Ovary (tissue), 7 donors: ENCODE measurements at regions not wholly inside any gene's neighbourhood (a gene's known extent, or its start where the extent isn't known, plus 50 kb on each side); places are given as distances from the start of the nearest gene placed in this dataset.
"Not testable (repeated sequence)": the region's sequence is repeated elsewhere in the genome, so short reads cannot be mapped to it uniquely, and the experiment has no call there.

Experiments
- DNase-seq, 5 donors: peaks; one replicate each; pipeline ENCODE4 v3.0.0-alpha.2; 2019 to 2020
- H3K27ac ChIP-seq, 2 donors: fragments of 200-600 bp; one replicate each; pipeline versions ENCODE4 v1.5.1 to v1.8.0; 2019 to 2022
- H3K27me3 ChIP-seq: fragments of 200-600 bp; one replicate; pipeline ENCODE4 v1.8.0; 2022
- H3K36me3 ChIP-seq: fragments of 200-600 bp; sonication (generic); one replicate; pipeline ENCODE4 v1.5.1; 2019
- H3K4me1 ChIP-seq: one replicate; pipeline ENCODE4 v1.8.1; 2013; ENCODE audit warnings: mild to moderate bottlenecking, moderate library complexity; ENCODE audit not compliant: insufficient read depth
- H3K4me3 ChIP-seq: fragments of 200-600 bp; sonication (generic); one replicate; pipeline ENCODE4 v1.5.1; 2017
- H3K9me3 ChIP-seq, 2 donors: fragments of 200-600 bp in 1 of 2; sonication (generic) in 1 of 2; one replicate each; pipeline versions ENCODE4 v1.5.1 to v1.8.1; 2013 to 2019; ENCODE audit warnings: mild to moderate bottlenecking in 1 of 2, moderate library complexity in 1 of 2
- EP300 ChIP-seq: sonication (generic); formaldehyde crosslinking; IDR thresholded peaks from one replicate; pipeline ENCODE4 v1.6.1; 2017; ENCODE audit warnings: antibody characterized with exemption
- POLR2A ChIP-seq: fragments of 450-650 bp; IDR thresholded peaks from one replicate; pipeline ENCODE4 v1.6.1; 2017; ENCODE audit warnings: antibody characterized with exemption, mild to moderate bottlenecking, moderate library complexity
- WGBS, 3 donors: extraction: QIAGEN DNeasy Blood & Tissue Kit in 1 of 3; methylation state at CpG; one replicate each; pipeline versions ENCODE4 v1.1.5 to v1.1.7; 2013 to 2017; 5-methylcytosine and 5-hydroxymethylcytosine counted together
- intact Hi-C, 4 donors: fragments of 100-400 bp; cut with DNase I; formaldehyde crosslinking; loops; one replicate each; pipeline versions ENCODE4 v1.11.0 to v1.15.1; 2022 to 2023
- TF ChIP-seq, protein P1 (sequence below), 3 donors: fragments of 450-650 bp in 2 of 3; fragments of 200-600 bp in 1 of 3; IDR thresholded peaks; one replicate each; pipeline versions ENCODE4 v1.5.1 to v1.8.0; 2016 to 2022; ENCODE audit warnings: antibody characterized with exemption in 3 of 3, mild to moderate bottlenecking in 1 of 3
- donor health status: DM: no; HTN: no; CAD: no; lungs with moderate emphysema.
- donor health status: DM: no; HTN: no; CAD: no.
- donor health status: Bipolar disorder and iron deficiency.
- donor health status: DM: no; HTN: no; CAD: no.
- donor health status: DM: yes; HTN: yes; CAD: no.

DNA sequence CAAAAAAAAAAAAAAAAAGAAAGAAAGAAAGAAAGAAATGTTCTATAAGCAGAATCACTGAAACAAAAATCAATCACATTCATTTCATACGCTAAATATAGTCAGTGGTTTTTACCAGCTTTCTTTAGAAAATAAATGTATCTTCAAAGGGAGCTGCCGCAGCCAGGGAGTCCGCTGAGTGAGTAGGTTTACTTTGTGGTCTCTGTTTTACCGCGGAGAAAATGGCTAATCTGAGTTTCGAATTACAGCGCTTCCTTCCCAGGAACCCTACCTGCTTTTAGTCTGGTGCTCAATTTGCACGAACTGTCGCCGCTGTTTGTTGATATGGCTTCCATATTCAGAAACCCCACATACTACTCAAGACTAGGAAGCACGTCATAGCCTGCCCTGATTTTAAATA, 102.4 kb downstream of the TFAP2A start:
- H3K4me1 ChIP-seq: no peaks in the 10 kb centered on the region
- no peaks in the 10 kb centered on the region for H3K9me3 ChIP-seq
- H3K27me3 ChIP-seq: no peaks in the 10 kb centered on the region
- intact Hi-C loops: no loop called here
- TF ChIP-seq POLR2A: no peak
- TF ChIP-seq EP300: no peak
- TF ChIP-seq, protein P1, sequence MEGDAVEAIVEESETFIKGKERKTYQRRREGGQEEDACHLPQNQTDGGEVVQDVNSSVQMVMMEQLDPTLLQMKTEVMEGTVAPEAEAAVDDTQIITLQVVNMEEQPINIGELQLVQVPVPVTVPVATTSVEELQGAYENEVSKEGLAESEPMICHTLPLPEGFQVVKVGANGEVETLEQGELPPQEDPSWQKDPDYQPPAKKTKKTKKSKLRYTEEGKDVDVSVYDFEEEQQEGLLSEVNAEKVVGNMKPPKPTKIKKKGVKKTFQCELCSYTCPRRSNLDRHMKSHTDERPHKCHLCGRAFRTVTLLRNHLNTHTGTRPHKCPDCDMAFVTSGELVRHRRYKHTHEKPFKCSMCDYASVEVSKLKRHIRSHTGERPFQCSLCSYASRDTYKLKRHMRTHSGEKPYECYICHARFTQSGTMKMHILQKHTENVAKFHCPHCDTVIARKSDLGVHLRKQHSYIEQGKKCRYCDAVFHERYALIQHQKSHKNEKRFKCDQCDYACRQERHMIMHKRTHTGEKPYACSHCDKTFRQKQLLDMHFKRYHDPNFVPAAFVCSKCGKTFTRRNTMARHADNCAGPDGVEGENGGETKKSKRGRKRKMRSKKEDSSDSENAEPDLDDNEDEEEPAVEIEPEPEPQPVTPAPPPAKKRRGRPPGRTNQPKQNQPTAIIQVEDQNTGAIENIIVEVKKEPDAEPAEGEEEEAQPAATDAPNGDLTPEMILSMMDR (IDR thresholded peaks at IDR 0.05): no peak
- no peak overlapping the region for H3K4me3 ChIP-seq
- no peak for DNase-seq
- H3K27ac ChIP-seq: no peak overlapping the region
- no peaks in the 10 kb centered on the region for H3K36me3 ChIP-seq
- WGBS, 3 donors: 70 to 80% (median 73%) methylated on average over 11 of the region's 11 CpGs

DNA sequence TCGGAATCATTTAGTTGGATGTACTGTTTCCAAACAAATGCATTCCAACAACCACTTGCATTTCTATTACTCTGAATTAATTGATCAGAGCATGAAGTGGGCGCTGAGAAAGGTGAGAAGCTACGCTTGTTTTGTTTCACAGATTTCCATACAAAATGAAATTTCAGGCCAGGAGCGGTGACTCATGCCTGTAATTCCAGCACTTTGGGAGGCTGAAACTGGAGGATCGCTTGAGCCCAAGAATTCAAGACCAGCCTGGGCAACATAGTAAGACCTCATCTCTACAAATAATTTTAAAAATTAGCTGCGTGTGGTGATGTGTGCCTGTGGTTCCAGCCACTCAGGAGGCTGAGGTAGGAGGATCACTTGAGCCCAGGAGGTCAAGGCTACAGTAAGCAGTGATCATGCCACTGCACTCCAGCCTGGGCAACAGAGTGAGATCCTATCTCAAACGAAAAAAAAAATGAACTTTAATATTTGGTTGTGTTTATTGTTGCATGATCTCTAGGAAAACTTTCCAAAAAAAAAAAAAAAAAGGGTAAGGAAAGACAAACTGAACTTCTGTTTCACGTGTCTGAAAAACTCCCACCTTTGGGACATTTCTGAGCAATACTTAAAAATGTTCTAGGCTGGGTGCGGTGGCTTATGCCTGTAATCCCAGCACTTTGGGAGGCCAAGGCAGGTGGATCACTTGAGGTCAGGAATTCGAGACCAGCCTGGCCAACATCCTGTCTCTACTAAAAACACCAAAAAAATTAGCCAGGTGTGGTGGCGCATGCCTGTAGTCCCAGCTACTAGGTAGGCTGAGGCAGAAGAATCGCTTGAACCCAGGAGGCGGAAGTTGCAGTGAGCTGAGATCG, 103.1 kb downstream of the TFAP2A start:
- H3K27ac ChIP-seq, H3K4me3 ChIP-seq, H3K4me1 ChIP-seq, intact Hi-C loops, H3K9me3 ChIP-seq, H3K27me3 ChIP-seq, DNase-seq, H3K36me3 ChIP-seq: not testable (repeated sequence)
- WGBS, 3 donors: 85 to 90% (median 86%) methylated on average over 14 of the region's 14 CpGs

DNA sequence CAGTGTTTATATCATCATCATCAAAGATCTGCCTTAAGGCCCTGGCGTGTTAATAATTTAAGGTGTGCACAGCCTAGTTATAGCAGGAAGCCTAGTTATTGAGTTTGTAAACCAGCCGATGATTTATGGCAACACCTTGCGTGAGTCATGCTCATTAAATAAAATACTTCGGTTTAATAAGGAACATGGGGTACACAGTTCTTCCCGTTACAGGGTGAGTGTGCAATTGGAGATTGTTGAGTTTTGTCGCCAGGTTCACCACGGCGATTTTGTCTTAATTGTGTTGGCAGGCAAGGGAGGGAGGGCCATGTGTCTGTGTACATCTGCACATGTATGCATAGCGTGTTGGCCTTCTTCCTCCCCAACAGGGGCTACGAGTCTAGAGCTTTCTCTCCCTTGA, 104.0 kb downstream of the TFAP2A start:
- H3K27ac ChIP-seq: no peak overlapping the region
- no peak for TF ChIP-seq EP300
- TF ChIP-seq POLR2A: no peak
- TF ChIP-seq, protein P1 (IDR thresholded peaks at IDR 0.05): no peak
- 64 to 70% (median 65%) methylated on average over 10 of the region's 10 CpGs for WGBS, 3 donors
- no peak for DNase-seq
- no peaks in the 10 kb centered on the region for H3K9me3 ChIP-seq
- no peaks in the 10 kb centered on the region for H3K4me1 ChIP-seq
- H3K4me3 ChIP-seq: no peak overlapping the region
- intact Hi-C loops: no loop called here
- no peaks in the 10 kb centered on the region for H3K36me3 ChIP-seq
- no peaks in the 10 kb centered on the region for H3K27me3 ChIP-seq

DNA sequence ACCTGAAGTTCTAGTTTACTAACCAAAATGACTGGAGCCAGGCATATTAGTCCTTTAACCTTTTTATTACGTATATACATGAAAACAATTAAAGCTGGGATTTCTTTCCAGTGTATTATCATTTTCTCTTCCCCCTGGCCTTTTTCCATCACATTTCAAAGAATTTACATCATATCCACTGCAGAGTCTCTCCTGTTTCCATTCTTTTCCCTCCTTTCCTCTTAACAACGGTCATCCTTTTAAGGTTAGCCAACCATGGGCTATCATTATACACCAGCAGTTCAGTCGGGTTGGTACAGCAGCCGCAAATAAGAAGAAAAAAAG, 104.6 kb downstream of the TFAP2A start:
- intact Hi-C loops: no loop called here

More for the DNA sequence above, 104.6 kb downstream of the TFAP2A start:
- WGBS, 3 donors: 17 to 22% (median 21%) methylated on average over 4 of the region's 4 CpGs
- Histone ChIP-seq H3K4me3 (no peak overlapping the region), H3K4me1 (no peaks in the 10 kb centered on the region), H3K36me3 (no peaks in the 10 kb centered on the region), H3K27ac (no peak overlapping the region), H3K9me3 (no peaks in the 10 kb centered on the region), H3K27me3 (no peaks in the 10 kb centered on the region)
- TF ChIP-seq, protein P1 (IDR thresholded peaks at IDR 0.05): no peak
- TF ChIP-seq POLR2A: no peak
- no peak for DNase-seq
